Kidney epithelial cell (primary cell): ENCODE measurements at regions not wholly inside any gene's neighbourhood (a gene's known extent, or its start where the extent isn't known, plus 50 kb on each side); places are given as distances from the start of the nearest gene placed in this dataset.
"Not testable (repeated sequence)": the region's sequence is repeated elsewhere in the genome, so short reads cannot be mapped to it uniquely, and the experiment has no call there.

Source experiments
- DNase-seq: peaks from one replicate; pipeline ENCODE4 v3.0.0-alpha.2; 2010; ENCODE audit warnings: low read depth
- H3K27me3 ChIP-seq: 2 replicates; pipeline ENCODE4 v1.6.0; 2011; ENCODE audit warnings: low read length; ENCODE audit not compliant: control insufficient read depth, insufficient read depth
- H3K36me3 ChIP-seq: 2 replicates; pipeline ENCODE4 v1.5.1; 2011; ENCODE audit warnings: low read length; ENCODE audit not compliant: control insufficient read depth, insufficient read depth
- H3K4me3 ChIP-seq: 2 replicates; pipeline ENCODE4 v1.5.1; 2011; ENCODE audit warnings: low read depth, mild to moderate bottlenecking, control low read depth, low read length
- CTCF ChIP-seq: IDR thresholded peaks from 2 replicates; pipeline ENCODE4 v1.5.1; 2011; ENCODE audit warnings: mild to moderate bottlenecking, moderate library complexity, low read length, control low read depth, inconsistent platforms; ENCODE audit not compliant: insufficient read depth, poor library complexity, severe bottlenecking

GRCh38 chrX:134045372-134045771 lies 60.0 kb upstream of the GPC3 start:
- H3K4me3 ChIP-seq, DNase-seq, H3K36me3 ChIP-seq, H3K27me3 ChIP-seq: not testable (repeated sequence)

GRCh38 chrX:134067107-134067506 lies 81.7 kb upstream of the GPC3 start:
- not testable (repeated sequence) for DNase-seq, H3K27me3 ChIP-seq, H3K4me3 ChIP-seq, H3K36me3 ChIP-seq

GRCh38 chrX:134071899-134072298 lies 86.5 kb upstream of the GPC3 start:
- DNase-seq, H3K4me3 ChIP-seq, H3K36me3 ChIP-seq, H3K27me3 ChIP-seq: not testable (repeated sequence)

GRCh38 chrX:134073341-134073740 lies 87.9 kb upstream of the GPC3 start:
- no peak for TF ChIP-seq CTCF
- no peaks in the 10 kb centered on the region for H3K27me3 ChIP-seq
- DNase-seq = no peak
- no peaks in the 10 kb centered on the region for H3K36me3 ChIP-seq
- H3K4me3 ChIP-seq = no peak overlapping the region

- no peak for DNase-seq
- H3K36me3 ChIP-seq = no peaks in the 10 kb centered on the region
- no peak for TF ChIP-seq CTCF
- no peak overlapping the region for H3K4me3 ChIP-seq
- H3K27me3 ChIP-seq = no peaks in the 10 kb centered on the region
Observed at GRCh38 chrX:134074151-134074550, 88.8 kb upstream of the GPC3 start.

- no peak for DNase-seq
- Histone ChIP-seq H3K4me3 (no peak overlapping the region), H3K27me3 (no peaks in the 10 kb centered on the region), H3K36me3 (no peaks in the 10 kb centered on the region)
- no peak for TF ChIP-seq CTCF
Observed at GRCh38 chrX:134075894-134076718, 90.7 kb upstream of the GPC3 start.

- H3K4me3 ChIP-seq = no peak overlapping the region
- no peaks in the 10 kb centered on the region for H3K27me3 ChIP-seq
- no peak for DNase-seq
- H3K36me3 ChIP-seq = no peaks in the 10 kb centered on the region
- TF ChIP-seq CTCF = no peak
Observed at GRCh38 chrX:134095366-134095765, 110.0 kb upstream of the GPC3 start.
